BLaER1 treated with 17β-estradiol and CSF1 and Interleukin-3, amounts not matched to agents 10 nM and 100 nM (cell line): ENCODE measurements at regions not wholly inside any gene's neighbourhood (a gene's known extent, or its start where the extent isn't known, plus 50 kb on each side); places are given as distances from the start of the nearest gene placed in this dataset.

Experiments used
- H3K27ac ChIP-seq, 11 experiments: shearing (Covaris generic); formaldehyde crosslinking; 2 replicates each; pipeline ENCODE4 v1.8.1; 2022
- H3K27me3 ChIP-seq, 11 experiments: shearing (Covaris generic); formaldehyde crosslinking; 2 replicates each; pipeline ENCODE4 v1.8.1; 2022
- H3K36me3 ChIP-seq, 11 experiments: shearing (Covaris generic); formaldehyde crosslinking; 2 replicates each; pipeline ENCODE4 v1.8.1; 2022
- H3K4me1 ChIP-seq, 10 experiments: shearing (Covaris generic); formaldehyde crosslinking; 2 replicates each; pipeline ENCODE4 v1.8.1; 2022
- H3K4me2 ChIP-seq, 11 experiments: shearing (Covaris generic); formaldehyde crosslinking; 2 replicates each; pipeline ENCODE4 v1.8.1; 2022
- H3K4me3 ChIP-seq, 10 experiments: shearing (Covaris generic); formaldehyde crosslinking; 2 replicates each; pipeline ENCODE4 v1.8.1; 2022
- H3K9ac ChIP-seq, 11 experiments: shearing (Covaris generic); formaldehyde crosslinking; 2 replicates each; pipeline ENCODE4 v1.8.1; 2022
- H3K9me3 ChIP-seq, 11 experiments: shearing (Covaris generic); formaldehyde crosslinking; replicated peaks in 1 of 11; 2 replicates each; pipeline ENCODE4 v1.8.1; 2022
- H4K20me1 ChIP-seq, 11 experiments: shearing (Covaris generic); formaldehyde crosslinking; 2 replicates each; pipeline ENCODE4 v1.8.1; 2022
- Cebpa-rat ChIP-seq, 11 experiments: shearing (Covaris generic); IDR thresholded peaks; 2 replicates each; pipeline ENCODE4 v1.8.1; 2022

DNA sequence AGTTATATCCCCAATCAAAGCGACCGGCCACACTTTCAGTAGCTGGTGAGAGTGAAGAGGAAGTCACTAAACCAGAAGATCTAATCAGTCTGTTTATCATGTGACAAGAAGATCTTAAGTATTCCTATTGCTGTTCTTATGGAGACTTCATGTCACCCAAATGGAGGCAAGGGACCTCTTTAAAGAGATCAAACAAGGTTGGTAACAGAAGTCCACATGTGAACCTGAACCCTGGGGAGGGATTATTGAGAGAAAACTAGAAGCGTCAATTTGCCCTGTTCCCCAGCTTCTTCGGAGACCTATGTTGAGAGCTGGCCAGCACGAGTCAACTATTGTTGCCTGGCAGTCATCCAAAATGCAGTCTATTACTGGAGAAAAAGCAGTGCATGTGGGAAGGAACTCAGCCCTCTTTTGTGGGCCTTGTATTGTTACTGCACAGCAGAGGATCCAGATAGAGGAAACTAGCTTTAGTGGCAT is 76.9 kb upstream of the CTSC start:
- peaks cover 20 to 58% (median 24%) of the 10 kb centered on the region in 10 experiments for H3K4me1 ChIP-seq
- peaks cover 0 to 11% (median 5%) of the 10 kb centered on the region in 11 experiments; a peak in 6 of 22 replicates for H3K9me3 ChIP-seq
- H3K4me2 ChIP-seq, result peak overlapping the region; percentile 61 to 90 (median 80)

DNA sequence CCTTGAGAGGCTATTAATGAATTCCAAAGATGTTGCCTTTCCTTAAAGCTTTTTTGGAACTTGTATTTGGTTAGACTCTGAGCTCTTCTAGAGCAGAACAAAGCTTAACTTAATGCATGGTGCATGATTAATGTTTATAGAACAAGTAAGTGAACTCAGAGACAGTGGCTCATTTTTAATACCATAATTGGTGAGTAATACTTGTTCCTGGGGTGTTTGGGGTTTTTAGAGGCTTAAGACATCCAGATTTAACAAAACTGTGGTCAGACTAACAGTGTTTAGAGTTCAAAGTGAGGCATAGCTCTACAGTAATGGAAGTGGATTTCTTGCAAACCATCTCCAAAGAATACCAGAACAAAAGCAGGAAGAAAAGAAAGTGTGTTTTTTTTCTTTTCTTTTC is 73.7 kb upstream of the CTSC start:
- H3K9ac ChIP-seq, result no peak overlapping the region
- H4K20me1 ChIP-seq, result no peaks in the 10 kb centered on the region
- H3K9me3 ChIP-seq, result peaks cover 0 to 14% (median 5%) of the 10 kb centered on the region in 11 experiments; a peak in 9 of 22 replicates
- H3K36me3 ChIP-seq, result no peaks in the 10 kb centered on the region
- no peak overlapping the region for H3K4me3 ChIP-seq
- H3K4me1 ChIP-seq, result peaks cover 20 to 35% (median 24%) of the 10 kb centered on the region in 10 experiments
- H3K27me3 ChIP-seq, result no peaks in the 10 kb centered on the region
- TF ChIP-seq Cebpa-rat (IDR thresholded peaks at IDR 0.05), result no peak
- H3K4me2 ChIP-seq, result no peak overlapping the region
- H3K27ac ChIP-seq, result no peak overlapping the region

More for the DNA sequence above, 76.9 kb upstream of the CTSC start:
- no peaks in the 10 kb centered on the region for H3K36me3 ChIP-seq
- no peak overlapping the region for H3K4me3 ChIP-seq
- no peaks in the 10 kb centered on the region for H3K27me3 ChIP-seq
- no peak for TF ChIP-seq Cebpa-rat (IDR thresholded peaks at IDR 0.05)
- H4K20me1 ChIP-seq, result no peaks in the 10 kb centered on the region
- peak overlapping the region; percentile 50 to 79 (median 76); a peak in 21 of 22 replicates for H3K27ac ChIP-seq
- peak overlapping the region in 10 of 11 experiments; percentile 44 to 63 (median 50); a peak in 15 of 22 replicates for H3K9ac ChIP-seq

DNA sequence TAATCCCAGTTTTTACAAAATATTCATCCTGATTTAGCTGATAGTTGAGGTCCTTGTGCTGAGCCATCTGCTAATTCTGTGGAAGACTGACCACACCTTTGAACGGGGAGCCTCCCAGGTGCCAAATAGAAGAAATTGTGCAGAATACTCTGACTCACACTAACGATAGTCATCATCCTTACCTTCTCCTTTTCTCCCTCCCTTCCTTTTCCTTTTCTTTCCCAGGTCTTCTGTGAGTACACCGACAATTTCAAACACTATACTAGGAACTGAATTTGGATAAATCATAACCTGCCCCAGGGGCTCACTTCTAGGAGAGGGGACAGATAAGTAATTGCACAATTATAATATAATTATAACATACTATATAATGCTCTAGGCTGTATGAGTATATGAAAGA is 73.1 kb upstream of the CTSC start:
- Histone ChIP-seq H3K4me2 (no peak overlapping the region), H3K27ac (no peak overlapping the region)
- TF ChIP-seq Cebpa-rat (IDR thresholded peaks at IDR 0.05), result no peak

DNA sequence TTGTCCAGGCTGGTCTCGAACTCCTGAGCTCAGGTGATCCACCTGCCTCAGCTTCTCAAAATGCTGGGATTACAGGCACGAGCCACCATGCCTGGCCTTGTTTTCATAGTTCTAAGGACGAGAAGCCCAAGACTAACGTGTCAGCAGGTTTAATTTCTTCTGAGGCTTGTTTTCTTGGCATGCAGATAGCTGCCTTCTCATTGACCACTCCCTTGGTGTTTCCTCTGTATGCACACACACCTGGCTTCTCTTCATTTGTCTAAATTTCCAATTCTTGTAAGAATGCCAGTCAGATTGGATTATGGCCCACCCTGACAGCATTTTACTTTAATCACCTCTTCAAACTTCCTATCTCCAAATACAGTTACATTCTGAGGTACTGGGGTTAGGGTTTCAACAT is 72.5 kb upstream of the CTSC start:
- H3K4me2 ChIP-seq, result no peak overlapping the region
- H4K20me1 ChIP-seq, result no peaks in the 10 kb centered on the region
- H3K4me1 ChIP-seq, result peaks cover 12 to 35% (median 14%) of the 10 kb centered on the region in 10 experiments
- no peak overlapping the region for H3K9ac ChIP-seq
- no peak for TF ChIP-seq Cebpa-rat (IDR thresholded peaks at IDR 0.05)
- no peaks in the 10 kb centered on the region for H3K27me3 ChIP-seq
- no peaks in the 10 kb centered on the region for H3K36me3 ChIP-seq
- no peak overlapping the region for H3K4me3 ChIP-seq
- H3K27ac ChIP-seq, result no peak overlapping the region
- peaks cover 0 to 14% (median 5%) of the 10 kb centered on the region in 11 experiments; a peak in 9 of 22 replicates for H3K9me3 ChIP-seq

More for the DNA sequence above, 73.1 kb upstream of the CTSC start:
- Histone ChIP-seq H3K9ac (no peak overlapping the region), H4K20me1 (no peaks in the 10 kb centered on the region), H3K4me1 (peaks cover 18 to 35% (median 20%) of the 10 kb centered on the region in 10 experiments), H3K4me3 (no peak overlapping the region), H3K36me3 (no peaks in the 10 kb centered on the region), H3K9me3 (peaks cover 0 to 14% (median 5%) of the 10 kb centered on the region in 11 experiments; a peak in 9 of 22 replicates), H3K27me3 (no peaks in the 10 kb centered on the region)

DNA sequence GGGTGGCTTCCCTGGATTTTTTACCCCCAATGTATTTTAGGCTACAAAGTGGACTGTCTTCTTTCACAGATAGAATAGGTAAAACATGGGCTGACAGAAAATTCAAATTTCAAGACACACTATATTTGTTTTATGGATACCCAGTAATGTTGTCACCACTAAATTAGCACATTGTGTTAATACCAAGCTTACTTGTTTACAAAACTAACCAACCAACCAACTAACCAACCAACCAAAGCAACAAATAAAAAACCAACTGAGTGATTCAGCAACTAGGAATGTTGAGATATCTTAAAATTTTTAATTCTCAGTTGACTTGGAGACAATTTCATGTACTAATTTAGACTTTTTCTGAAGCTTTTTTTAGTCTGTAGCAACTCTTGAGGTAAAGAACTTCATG is 69.3 kb upstream of the CTSC start:
- H3K9me3 ChIP-seq, result peaks cover 0 to 14% (median 4%) of the 10 kb centered on the region in 11 experiments; a peak in 6 of 22 replicates
- TF ChIP-seq Cebpa-rat (IDR thresholded peaks at IDR 0.05), result no peak
- H4K20me1 ChIP-seq, result no peaks in the 10 kb centered on the region
- no peak overlapping the region for H3K4me3 ChIP-seq
- H3K9ac ChIP-seq, result no peak overlapping the region
- peaks cover 6 to 44% (median 9%) of the 10 kb centered on the region in 10 experiments; a peak in 19 of 20 replicates for H3K4me1 ChIP-seq
- no peak overlapping the region for H3K4me2 ChIP-seq
- no peaks in the 10 kb centered on the region for H3K36me3 ChIP-seq
- no peaks in the 10 kb centered on the region for H3K27me3 ChIP-seq
- no peak overlapping the region for H3K27ac ChIP-seq

DNA sequence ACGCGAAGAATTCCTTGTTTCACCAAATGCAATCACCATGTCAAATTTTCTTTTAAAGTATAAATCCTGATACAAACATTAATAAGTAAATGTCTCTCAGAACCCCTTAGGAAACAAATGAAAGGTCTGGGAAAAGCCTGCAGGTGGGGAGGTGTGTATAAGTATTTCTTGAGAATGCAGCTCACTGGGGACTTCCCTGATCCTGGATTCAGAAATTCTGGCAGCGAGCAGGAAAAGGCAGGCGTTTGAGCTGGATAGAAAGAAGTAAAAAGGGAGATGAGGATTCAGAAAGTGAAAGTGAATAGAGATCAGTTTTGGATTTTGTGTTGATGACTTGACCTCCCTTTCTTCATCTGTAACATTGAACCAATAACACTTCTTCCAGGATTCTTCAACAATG is 68.3 kb upstream of the CTSC start:
- no peaks in the 10 kb centered on the region for H3K36me3 ChIP-seq
- H3K4me2 ChIP-seq, result peak overlapping the region in 2 of 11 experiments; percentile 40 to 81; a peak in 3 of 22 replicates
- H4K20me1 ChIP-seq, result no peaks in the 10 kb centered on the region
- no peak overlapping the region for H3K9ac ChIP-seq
- no peak overlapping the region for H3K4me3 ChIP-seq
- H3K9me3 ChIP-seq, result peaks cover 0 to 14% (median 4%) of the 10 kb centered on the region in 11 experiments; a peak in 6 of 22 replicates
- H3K27me3 ChIP-seq, result no peaks in the 10 kb centered on the region
- H3K27ac ChIP-seq, result no peak overlapping the region
- no peak for TF ChIP-seq Cebpa-rat (IDR thresholded peaks at IDR 0.05)
- peaks cover 10 to 49% (median 12%) of the 10 kb centered on the region in 10 experiments; a peak in 19 of 20 replicates for H3K4me1 ChIP-seq

DNA sequence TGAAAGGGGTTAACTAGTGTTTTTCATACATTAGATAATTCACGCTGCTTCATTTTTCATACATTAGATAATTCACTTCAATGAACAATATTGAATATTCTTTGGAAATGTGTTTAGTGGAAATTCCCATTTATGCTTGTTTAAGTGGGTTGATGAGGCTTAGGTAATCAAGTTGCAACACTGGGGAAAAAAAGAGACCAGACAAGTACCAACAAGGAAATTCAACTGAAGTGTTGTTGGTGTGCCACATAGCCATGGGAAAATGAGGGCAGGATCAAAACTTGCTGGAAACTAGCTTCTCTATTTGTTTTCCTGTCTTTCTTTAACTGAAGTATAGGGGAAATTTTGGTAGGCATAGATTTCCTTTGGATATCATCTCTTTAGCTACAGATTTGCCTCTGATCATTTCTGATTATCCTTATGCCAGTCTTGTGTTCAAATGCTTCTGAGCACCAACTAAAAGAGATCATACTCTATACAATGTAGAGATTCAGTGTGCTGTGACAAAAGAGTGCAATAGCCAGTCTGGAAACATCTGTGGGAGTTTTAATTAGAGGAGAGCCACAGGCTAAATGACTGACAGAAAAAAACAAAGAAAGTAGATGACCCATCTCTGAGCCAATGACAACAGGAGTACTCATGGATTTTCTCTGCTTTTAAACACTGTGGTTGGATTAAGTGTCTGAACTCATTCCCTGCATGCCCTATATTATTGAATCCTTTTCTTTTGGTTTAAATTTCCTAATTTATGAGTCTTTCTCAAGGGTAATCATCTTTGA is 67.6 kb upstream of the CTSC start:
- H3K4me1 ChIP-seq, result peaks cover 10 to 49% (median 12%) of the 10 kb centered on the region in 10 experiments; a peak in 19 of 20 replicates
- H3K9ac ChIP-seq, result no peak overlapping the region
- H3K27me3 ChIP-seq, result no peaks in the 10 kb centered on the region
- peaks cover 0 to 14% (median 4%) of the 10 kb centered on the region in 11 experiments; a peak in 6 of 22 replicates for H3K9me3 ChIP-seq
- no peaks in the 10 kb centered on the region for H3K36me3 ChIP-seq
- TF ChIP-seq Cebpa-rat (IDR thresholded peaks at IDR 0.05), result no peak
- peak overlapping the region in 2 of 11 experiments; percentile 40 to 81; a peak in 4 of 22 replicates for H3K4me2 ChIP-seq
- no peak overlapping the region for H3K4me3 ChIP-seq
- no peaks in the 10 kb centered on the region for H4K20me1 ChIP-seq
- H3K27ac ChIP-seq, result no peak overlapping the region

DNA sequence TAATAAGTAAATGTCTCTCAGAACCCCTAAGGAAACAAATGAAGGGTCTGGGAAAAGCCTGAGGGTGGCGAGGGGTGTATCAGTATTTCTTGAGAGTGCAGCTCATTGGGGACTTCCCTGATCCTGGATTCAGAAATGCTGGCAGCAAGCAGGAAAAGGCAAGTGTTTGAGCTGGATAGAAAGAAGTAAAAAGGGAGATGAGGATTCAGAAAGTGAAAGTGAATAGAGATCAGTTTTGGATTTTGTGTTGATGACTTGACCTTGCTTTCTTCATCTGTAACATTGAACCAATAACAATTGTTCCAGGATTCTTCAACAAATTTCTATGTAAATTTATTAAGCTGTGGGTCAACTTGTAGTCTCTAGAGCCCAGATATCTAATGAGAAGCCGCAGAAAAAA is 66.9 kb upstream of the CTSC start:
- peaks cover 0 to 14% (median 4%) of the 10 kb centered on the region in 11 experiments; a peak in 6 of 22 replicates for H3K9me3 ChIP-seq

DNA sequence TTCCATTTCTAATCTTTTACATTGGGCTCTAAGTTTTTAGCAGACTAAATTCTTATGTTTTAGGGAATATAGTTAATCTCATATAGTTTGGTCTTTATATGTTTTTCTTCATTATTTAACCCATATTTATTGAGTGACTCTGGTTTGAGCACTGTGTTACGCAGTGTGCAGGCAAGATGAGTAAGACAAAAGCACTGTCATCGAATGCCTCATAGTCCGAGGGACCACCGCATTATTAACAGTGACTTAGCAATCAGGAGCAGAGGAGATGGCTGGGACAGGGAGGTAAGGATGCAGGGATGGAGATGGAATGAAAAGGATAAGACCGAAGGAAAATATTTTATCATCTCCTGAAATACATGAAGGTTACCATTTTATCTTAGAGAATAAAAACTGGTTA is 65.2 kb upstream of the CTSC start:
- H3K27me3 ChIP-seq, result no peaks in the 10 kb centered on the region
- peaks cover 25 to 69% (median 35%) of the 10 kb centered on the region in 10 experiments for H3K4me1 ChIP-seq
- 0 out of 22 replicates have a peak, but pooled peaks cover 0 to under 1% (median 0%) of the 10 kb centered on the region in 11 experiments for H3K9me3 ChIP-seq
- H3K27ac ChIP-seq, result peak overlapping the region in 6 of 11 experiments; percentile 1 to 65 (median 50); a peak in 6 of 22 replicates
- peak overlapping the region in 3 of 11 experiments; percentile 11 to 35 (median 19); a peak in 2 of 22 replicates for H3K9ac ChIP-seq
- H3K36me3 ChIP-seq, result no peaks in the 10 kb centered on the region
- H4K20me1 ChIP-seq, result no peaks in the 10 kb centered on the region
- no peak for TF ChIP-seq Cebpa-rat (IDR thresholded peaks at IDR 0.05)
- H3K4me3 ChIP-seq, result no peak overlapping the region
- peak overlapping the region in 6 of 11 experiments; percentile 26 to 81 (median 60); a peak in 10 of 22 replicates for H3K4me2 ChIP-seq

More for the DNA sequence above, 66.9 kb upstream of the CTSC start:
- Histone ChIP-seq H3K27ac (no peak overlapping the region), H3K4me1 (peaks cover 12 to 53% (median 19%) of the 10 kb centered on the region in 10 experiments; a peak in 19 of 20 replicates), H4K20me1 (no peaks in the 10 kb centered on the region), H3K36me3 (no peaks in the 10 kb centered on the region), H3K4me2 (peak overlapping the region in 7 of 11 experiments; percentile 1 to 81 (median 17); a peak in 6 of 22 replicates), H3K9ac (no peak overlapping the region), H3K27me3 (no peaks in the 10 kb centered on the region), H3K4me3 (no peak overlapping the region)
- TF ChIP-seq Cebpa-rat (IDR thresholded peaks at IDR 0.05), result no peak
